GM19455 (cell line): ENCODE measurements at regions not wholly inside any gene's neighbourhood (a gene's known extent, or its start where the extent isn't known, plus 50 kb on each side); places are given as distances from the start of the nearest gene placed in this dataset.
"Not testable (repeated sequence)": the region's sequence is repeated elsewhere in the genome, so short reads cannot be mapped to it uniquely, and the experiment has no call there.

Source experiments
- ATAC-seq: cut with Tn5 transposase; IDR thresholded peaks from one replicate; pipeline ENCODE4 v1.9.1; 2021; ENCODE audit not compliant: unreplicated experiment

GRCh38 chr6:22157233-22157632 is 139.6 kb downstream of the PRL start:
- ATAC-seq = no peak

- ATAC-seq = no peak
Measured at GRCh38 chr6:22164236-22164635, 132.6 kb downstream of the PRL start.

GRCh38 chr6:22171006-22171405 is 125.8 kb downstream of the PRL start:
- ATAC-seq = not testable (repeated sequence)

GRCh38 chr6:22171885-22172284 is 125.0 kb downstream of the PRL start:
- ATAC-seq = not testable (repeated sequence)

- no peak for ATAC-seq
Measured at GRCh38 chr6:22173311-22173710, 123.5 kb downstream of the PRL start.

- ATAC-seq = not testable (repeated sequence)
Measured at GRCh38 chr6:22180250-22180649, 116.6 kb downstream of the PRL start.

- ATAC-seq = no peak
Measured at GRCh38 chr6:22184371-22184770, 112.5 kb downstream of the PRL start.

- no peak for ATAC-seq
Measured at GRCh38 chr6:22189946-22190345, 106.9 kb downstream of the PRL start.

GRCh38 chr6:22194188-22194921 is 102.5 kb downstream of the PRL start:
- ATAC-seq = no peak

- ATAC-seq = no peak
Measured at GRCh38 chr6:22199771-22200170, 97.1 kb downstream of the PRL start.

- ATAC-seq = no peak
Measured at GRCh38 chr6:22204153-22204552, 92.7 kb downstream of the PRL start.

GRCh38 chr6:22205266-22205665 is 91.6 kb downstream of the PRL start:
- no peak for ATAC-seq

- ATAC-seq = no peak
Measured at GRCh38 chr6:22206106-22206505, 90.7 kb downstream of the PRL start.

GRCh38 chr6:22208026-22208425 is 88.8 kb downstream of the PRL start:
- ATAC-seq = no peak

- ATAC-seq = no peak
Measured at GRCh38 chr6:22214314-22214713, 82.5 kb downstream of the PRL start.

- not testable (repeated sequence) for ATAC-seq
Measured at GRCh38 chr6:22215474-22215873, 81.4 kb downstream of the PRL start.

GRCh38 chr6:22218410-22218809 is 78.4 kb downstream of the PRL start:
- ATAC-seq = no peak

- ATAC-seq = no peak
Measured at GRCh38 chr6:22219925-22220324, 76.9 kb downstream of the PRL start.

GRCh38 chr6:22221211-22221610 is 75.6 kb downstream of the PRL start:
- no peak for ATAC-seq

GRCh38 chr6:22221630-22222029 is 75.2 kb downstream of the PRL start:
- ATAC-seq = no peak

GRCh38 chr6:22222469-22222868 is 74.4 kb downstream of the PRL start:
- ATAC-seq = no peak

- no peak for ATAC-seq
Measured at GRCh38 chr6:22227824-22228610, 68.8 kb downstream of the PRL start.
